NCI-H146 treated with DMSO at 0.1 percent for 48 hours (cell line): ENCODE measurements at regions not wholly inside any gene's neighbourhood (a gene's known extent, or its start where the extent isn't known, plus 50 kb on each side); places are given as distances from the start of the nearest gene placed in this dataset.

Experiments
- DNase-seq: peaks from one replicate; lab custom pipeline; 2025; ENCODE audit not compliant: unreplicated experiment; lab: John Stamatoyannopoulos, UW

DNA sequence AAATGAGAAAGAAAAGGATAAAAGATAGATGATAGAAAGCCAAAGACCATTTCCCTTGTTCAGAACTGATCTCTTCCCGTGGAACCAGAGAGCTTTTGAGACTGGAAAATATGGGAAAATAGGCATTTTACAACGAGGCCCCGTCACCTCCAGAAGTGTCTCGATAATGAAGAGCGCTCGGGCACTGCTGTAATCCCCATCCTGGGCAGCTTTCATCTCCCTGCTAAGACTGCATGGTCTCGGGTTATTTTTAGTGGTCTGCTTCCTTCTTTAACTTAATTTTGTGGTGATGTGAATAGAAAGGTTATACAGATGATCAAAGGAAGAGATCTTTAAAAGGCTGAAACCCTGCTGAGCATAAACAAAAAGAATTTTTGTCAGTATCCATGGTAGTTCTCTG lies 176.6 kb downstream of the METTL4 start:
- no peak for DNase-seq

DNA sequence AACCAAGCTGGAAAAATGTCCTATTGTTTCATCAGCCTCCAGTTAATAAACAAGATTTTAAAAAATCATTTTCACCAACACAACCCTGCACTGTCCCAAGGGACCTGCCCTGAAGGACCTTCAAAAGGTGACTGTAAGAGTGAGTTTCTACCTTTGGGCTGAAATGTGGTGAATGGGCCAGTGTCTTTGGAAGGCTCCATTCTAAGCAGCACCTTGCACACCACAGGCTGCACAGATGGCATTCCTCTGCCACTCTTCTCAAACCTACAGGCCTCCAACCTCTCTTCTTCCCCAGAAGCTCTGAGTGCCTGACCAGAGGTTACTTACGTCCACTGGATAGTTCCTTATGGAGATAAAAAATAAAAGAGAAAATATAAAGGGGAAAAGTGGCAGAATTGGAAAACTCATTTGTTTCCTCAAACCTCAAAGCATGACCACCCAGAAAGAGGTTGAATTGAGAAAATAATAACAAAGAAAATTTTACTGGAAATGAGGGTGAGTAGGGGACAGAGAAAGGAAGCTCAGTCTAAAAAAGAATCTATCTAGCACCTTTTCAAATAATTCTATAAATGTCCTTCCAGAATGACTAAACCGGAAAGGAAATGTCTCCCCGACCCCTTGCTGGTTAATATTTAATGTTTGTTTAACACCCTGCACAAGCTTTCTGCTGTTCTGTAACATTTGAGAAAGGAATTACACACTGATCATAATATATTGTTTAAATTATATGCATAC lies 175.7 kb downstream of the METTL4 start:
- DNase-seq = no peak

DNA sequence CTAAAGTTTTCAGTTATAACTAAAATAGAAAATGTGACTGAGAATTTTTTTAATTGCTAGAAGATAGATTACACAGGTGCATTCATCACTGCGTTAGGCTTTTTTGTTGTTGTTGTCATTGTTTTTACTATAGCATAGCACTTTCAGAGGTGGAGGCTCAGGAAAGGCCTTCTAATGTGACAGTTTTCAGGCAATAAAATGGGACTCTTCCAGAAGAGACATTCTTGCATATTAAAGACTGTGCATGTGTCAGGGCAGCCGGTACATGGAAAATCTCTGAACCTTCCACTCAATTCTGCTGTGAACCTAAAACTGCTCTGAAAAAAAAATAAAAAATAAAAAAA lies 175.2 kb downstream of the METTL4 start:
- DNase-seq = no peak

DNA sequence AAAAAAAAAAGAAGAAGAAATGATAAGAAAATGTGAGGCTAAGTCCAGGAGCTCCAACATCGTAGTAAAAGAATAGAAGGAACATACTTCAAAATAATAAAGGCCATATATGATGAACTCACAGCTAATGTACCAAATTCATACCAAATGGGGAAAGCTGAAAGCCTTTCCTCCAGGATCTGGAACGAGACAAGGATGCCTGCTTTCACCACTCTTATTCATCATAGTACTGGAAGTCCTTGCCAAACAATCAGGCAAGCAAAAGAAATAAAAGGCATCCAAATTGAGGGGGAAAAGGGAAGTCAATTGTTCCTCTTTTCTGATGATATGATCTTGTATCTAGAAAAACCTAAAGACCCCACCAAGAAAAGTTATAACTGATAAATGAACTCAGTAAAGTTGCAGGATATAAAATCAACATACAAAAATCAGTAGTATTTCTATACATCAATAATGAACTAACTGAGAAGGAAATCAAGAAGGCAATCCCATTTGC lies 170.6 kb downstream of the METTL4 start:
- DNase-seq = no peak

DNA sequence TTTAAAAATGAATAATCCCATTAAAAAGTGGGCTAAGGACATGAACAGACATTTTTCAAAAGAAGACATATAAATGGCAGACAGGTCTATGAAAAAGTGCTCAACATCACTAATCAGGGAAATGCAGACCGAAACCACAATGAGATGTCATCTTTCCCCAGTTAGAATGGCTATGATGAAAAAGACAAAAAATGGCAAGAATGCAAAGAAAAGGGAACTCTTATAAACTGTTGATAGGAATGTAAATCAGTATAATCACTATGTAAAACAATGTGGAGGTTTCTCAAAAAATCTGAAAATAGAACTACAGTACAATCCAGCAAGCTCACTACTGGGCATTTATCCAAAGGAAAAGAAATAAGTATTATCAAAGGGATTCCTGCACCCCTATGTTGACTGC lies 169.2 kb downstream of the METTL4 start:
- no peak for DNase-seq

DNA sequence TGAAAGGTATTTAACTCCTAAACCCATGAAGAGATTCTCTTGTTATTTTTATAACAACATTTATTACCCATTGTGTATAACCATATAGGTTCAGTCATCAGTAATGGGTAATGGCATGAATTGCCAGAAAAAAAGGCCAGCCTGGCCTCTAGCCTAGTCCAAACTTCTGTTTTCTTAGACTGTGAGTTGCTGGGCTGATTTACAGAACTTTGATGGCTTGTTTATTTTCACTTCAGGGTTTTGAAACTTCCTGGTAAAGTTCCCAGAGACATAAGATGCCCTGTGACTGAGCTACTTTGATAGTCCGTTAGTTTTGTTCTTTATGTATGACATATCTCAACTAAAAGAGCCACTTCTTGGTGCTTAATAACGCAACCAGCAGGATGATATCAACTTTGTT lies 164.8 kb downstream of the METTL4 start:
- DNase-seq = no peak

DNA sequence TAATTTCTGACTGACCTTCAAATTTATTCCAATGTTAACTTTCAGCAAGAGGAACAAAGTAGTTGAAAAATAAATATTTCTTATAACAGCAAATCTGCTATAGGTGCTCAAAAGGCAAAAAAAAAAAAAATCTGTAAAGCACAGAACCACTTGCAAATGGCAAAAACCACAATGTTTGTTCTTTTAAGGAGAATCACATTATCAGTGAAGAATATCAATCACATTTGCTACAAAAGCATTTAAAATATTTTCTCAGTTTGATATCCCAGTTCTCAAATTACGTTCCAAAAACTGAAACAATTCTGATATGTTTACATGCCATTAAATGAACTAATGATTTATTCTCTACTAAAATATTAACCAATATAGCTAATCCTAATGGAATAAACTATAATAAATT lies 163.3 kb downstream of the METTL4 start:
- no peak for DNase-seq

DNA sequence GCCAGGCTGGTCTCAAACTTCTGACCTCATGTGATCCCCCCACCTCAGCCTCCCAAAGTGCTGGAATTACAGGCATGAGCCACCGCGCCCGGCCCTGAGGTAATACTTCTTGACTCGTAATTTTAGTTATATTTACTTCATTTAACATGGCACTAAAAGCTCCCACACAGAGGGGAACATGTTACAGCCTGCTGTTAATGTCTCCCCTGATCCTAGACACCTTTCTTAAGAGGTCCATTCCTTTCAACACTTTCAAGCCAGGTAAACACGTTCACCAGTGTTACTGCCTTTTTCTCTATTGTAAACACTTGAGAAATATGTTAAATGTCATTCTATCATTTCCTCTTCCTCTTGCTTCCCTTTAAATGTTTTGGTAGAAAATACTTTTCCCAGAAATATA lies 161.4 kb downstream of the METTL4 start:
- DNase-seq = no peak

DNA sequence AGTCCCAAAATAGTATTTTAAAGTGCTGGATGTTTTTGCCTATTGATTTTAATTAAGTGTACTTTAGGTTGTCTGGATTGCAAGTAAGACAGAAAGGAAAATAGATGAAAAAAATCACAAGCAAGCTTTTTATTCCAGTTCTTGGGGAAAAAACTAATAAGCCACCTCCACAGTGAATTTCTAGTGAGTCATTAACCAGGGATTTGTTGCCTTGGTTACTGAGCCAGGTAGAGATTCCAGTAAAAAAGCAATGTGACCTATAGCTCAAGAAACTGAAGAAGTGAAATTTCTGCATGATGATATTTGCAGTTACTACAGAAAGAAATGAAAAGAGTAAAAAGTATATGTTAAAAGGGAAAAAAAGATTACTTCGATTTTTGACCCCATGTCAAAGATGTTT lies 160.6 kb downstream of the METTL4 start:
- DNase-seq = no peak

DNA sequence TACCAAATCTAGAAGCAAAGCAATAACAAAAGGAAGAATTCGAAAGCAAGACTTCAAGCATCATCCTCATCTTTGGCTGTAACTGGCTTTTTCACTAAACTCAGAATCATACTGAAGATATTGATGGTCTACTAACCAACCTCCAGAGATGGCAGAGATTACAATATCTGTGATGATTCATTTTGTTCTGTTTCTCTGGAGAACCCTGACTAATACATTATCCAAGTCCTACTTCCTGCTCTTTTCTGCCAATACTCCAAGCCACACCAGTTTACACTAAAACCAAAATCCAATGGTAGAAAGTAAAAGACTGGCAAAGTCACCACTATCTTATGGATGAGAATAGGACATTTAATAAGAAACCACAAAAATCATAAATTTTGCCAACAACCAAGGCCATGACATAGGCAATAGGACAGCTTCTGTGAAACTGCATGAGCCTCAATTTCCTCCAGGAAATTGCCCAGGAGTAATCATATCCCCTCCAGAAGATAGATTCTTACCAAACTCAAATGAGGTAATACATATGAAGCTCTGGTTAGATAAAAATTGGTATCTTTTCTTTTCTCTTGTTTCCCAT lies 159.8 kb downstream of the METTL4 start:
- DNase-seq = no peak

DNA sequence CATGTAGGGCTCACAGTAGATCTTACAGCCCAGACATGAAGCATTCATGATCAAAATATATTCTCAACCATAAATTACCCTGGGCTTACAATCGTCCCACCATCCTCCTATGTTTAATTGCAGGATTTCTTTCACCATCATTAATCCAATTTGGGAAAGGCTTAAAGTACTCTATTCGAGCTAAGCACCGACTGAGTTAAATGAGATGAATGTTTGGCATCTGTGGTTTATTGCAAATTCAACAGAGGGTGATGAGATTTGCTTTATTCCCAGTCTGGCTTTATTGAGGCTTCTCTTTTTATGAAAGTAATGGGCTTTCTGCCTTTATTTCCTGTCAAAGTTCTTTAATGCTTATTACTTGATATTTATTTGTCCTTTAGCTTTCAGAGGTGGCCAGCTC lies 159.0 kb downstream of the METTL4 start:
- no peak for DNase-seq

DNA sequence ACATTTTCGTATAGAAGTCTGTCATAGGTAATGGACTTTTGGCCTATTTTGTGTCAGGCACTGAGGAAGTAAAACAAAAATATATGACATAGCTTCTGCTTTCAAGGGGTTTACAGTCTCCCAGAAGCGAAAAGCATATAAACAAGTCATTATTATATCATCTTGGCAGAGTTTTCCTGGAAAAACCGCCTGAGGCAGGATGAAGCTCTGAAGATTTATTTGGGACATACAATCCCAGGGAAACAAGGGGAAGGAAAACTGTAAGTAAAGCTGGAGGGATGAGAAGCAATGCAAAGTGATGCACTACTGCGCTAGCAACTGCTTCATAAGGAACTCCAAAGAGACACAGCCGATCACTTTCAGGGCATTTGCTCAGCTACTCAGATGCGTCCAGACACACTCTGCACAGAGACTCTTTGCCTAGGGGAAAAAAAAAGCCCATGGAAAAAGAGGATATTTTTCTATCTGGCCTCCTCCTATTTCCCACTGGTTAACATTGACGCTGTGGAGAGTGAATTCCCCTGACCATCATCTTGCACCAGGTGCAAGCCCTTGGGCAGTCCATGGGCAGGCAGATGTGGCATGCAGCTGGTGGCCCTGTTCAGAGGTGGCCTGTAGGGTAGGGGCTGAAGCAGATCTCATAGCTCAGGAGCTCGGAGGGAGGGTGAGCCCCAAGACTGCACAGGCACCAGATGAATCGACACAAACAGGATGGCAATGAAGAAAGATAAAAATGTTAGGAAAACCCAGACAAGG lies 158.1 kb downstream of the METTL4 start:
- no peak for DNase-seq

DNA sequence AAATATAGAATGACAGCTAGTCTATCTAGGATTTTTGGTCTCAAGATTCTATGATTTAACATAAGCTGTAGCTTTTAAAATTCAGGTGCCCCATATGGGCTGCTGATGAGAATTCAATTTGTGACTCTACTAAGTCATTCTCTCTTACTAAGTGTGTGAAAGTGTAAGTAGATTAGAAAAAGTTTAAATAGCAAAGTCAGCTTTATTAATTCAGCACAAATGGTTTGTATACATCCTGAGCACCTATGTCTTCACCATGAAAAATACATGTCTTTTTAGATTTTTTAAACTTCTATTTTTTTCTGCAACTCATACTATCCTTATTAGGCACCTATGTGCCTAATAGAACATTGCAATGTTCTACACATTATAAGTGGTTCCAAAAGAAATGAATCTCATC lies 157.1 kb downstream of the METTL4 start:
- no peak for DNase-seq

DNA sequence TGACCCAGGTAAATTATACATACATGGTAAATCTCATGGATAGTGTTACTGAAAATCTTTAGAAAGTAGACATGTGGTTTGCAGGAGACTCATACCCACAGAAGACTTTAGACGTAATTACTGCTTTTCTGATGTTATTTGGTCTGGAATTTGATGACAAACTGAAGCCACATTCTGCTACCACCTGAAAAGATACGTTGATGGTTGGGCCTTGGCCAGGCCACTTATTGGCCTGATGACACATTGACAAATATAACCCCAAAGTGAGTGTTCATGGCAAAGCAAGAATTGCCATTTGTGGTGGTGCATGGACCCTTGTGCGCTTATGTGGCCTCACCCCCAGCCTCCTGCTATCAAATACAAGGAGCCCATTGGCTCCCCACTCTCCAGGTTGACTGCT lies 155.6 kb downstream of the METTL4 start:
- DNase-seq = no peak

DNA sequence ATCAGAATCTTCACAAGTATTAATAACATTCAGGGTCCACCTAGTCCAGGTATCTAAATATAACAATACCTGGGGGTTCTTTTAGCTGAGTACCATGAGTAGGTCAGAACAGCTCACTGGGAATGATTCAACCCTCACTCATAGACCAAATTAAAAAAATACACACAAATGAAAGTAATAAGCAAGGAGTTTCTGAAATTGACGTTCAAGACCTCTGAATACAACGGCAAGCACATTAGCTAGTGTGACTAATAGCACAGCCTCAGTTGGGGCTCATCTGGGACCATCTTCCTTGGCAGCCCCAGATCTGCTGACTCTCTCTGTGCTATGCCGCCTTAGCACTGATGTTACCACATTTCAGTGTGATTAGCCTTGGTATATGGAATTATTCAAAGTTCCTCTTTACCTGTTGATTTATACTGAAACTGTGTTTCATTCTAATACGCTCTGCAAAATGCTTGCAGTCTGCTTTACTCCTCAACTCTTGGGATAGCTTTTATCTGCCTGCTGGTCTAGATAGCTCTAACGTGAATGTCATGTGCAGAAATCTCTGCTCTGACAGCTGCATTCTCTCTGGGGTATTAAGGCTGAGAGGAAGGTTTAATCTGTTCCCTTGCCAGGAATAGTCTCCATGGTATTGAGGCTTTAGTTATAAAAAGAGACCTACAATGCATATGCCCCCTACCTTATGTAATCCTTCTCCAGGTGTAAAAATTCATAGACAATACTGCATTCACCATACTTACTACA lies 153.3 kb downstream of the METTL4 start:
- DNase-seq = no peak

DNA sequence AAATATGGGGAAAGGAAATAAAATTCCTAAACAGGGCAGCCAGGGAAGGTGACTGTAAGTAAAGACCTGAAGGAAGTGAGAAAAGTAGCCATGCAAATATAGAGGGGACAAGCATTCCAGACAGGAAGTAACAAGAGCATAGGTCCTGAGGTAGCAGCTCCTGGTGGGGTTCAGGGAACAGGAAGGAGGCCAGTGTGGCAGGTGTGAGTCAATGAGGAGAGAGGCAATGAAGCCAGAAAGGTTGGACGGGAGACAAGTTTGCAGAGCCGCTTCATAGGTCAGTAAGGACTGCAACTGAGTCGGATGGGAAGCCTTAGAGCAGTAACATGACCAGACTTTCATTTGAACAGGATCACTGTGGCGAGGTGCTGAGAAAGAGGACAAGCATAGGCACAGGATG lies 150.9 kb downstream of the METTL4 start:
- no peak for DNase-seq

DNA sequence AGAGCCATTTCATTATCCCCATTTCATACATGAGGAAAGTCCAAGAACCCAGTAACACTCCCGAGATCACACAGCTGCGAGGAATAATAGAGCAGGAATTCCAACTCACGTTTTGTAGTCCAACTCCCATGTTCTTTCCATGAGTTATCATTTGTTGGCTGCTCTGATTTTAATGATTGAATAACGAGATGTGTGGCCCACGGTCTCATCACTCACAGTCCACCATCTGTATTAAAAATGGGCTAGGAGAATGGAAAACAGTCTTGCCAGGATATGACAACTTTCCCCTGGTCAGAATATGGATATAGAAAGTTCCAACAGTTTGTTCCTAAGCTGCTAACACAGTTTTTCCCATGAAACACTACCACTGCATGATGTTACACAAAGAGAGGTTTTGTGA lies 147.5 kb downstream of the METTL4 start:
- no peak for DNase-seq

DNA sequence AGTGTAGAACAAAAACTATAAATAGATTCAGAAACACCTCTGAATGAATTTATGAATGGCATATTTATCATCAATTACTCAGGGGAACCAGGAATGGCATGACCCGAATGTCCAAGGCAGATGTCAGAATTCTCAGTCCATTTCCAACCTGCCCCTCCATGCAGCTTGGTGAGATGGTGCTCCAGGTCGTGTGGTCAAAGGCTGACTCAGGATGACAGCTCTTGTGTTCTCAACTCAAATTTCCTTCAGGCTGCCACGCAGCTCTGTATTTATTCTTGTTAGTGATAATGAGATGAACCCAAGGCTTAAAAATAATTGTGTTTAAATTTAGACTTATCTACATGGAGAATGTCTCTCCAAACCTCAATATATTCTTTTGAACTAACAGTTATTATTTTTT lies 146.9 kb downstream of the METTL4 start:
- DNase-seq = no peak

DNA sequence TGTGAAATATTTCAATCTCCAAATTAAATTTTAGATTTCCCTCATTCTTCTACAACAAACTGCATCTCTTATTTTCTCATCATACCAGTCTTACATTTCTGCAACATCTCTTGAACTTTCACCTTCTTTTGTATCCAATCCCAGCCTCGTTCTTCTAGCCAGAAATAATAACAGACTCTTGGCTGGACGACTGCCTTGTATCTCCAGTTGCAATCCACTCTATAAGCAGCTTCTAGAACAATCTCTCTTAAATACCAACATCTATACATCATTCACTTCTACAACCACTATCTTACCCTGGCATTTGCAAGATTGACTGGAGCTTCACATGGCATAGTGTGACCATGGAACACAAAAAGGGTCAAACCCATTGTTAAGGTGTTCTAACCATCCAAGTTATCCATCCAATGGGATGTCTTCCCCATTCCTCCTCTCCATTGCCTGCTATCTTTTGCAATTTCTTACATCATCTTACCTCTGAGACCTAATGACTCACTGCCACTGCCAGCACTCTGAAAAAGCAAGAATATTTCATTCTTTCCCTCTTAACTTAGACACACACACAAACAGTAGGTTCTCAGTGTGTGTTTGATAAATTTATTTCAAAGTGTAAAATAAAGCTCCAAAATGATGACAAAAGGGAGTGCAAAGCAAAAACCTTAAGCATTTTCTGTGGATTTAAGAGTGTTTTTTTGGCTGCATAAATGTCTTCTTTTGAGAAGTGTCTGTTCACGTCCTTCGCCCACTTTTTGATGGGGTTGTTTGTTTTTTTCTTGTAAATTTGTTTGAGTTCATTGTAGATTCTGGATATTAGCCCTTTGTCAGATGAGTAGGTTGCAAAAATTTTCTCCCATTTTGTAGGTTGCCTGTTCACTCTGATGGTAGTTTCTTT lies 145.6 kb downstream of the METTL4 start:
- DNase-seq = no peak

DNA sequence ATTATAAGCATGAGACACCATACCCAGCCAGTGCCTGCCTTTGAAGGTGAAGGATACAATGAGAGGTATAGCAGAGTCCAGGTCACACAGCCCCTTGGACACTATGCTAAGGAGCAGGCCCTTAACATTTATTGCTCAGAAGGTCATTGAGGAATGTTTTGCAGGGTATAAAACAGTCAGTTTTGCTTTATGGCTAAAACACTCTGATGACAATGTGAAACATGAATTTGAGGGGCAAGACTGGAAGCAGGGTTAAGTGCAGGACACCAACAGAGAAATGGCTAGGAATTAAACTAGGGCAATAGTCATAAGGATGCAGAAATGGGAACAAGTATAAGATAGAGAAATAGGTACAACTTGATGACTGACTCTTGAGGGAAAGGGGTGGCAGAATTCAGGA lies 141.1 kb downstream of the METTL4 start:
- DNase-seq = no peak

DNA sequence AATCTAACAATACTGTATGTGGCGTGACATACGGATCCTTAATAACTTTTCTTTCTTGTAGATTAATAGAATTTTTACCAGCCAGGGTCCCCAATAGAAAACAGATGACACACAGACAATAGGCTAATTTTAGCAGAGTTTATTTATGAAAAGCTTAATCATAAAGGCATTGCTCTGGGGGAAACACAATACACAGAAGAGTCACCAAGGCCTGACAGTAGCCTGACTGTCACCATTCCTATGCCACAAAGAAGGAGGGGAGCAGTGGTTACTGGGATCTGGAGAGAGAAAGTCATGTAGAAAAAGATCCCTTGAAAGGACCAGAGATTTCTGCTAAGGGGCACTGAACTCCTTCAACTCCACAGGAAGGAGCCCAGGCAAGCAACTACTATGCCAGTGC lies 139.5 kb downstream of the METTL4 start:
- DNase-seq = no peak
